NCI-H526 (cell line): ENCODE measurements at regions not wholly inside any gene's neighbourhood (a gene's known extent, or its start where the extent isn't known, plus 50 kb on each side); places are given as distances from the start of the nearest gene placed in this dataset.
A peak's percentile ranks its signal among the peaks of the same experiment; 100 is the strongest.
"Not testable (repeated sequence)": the region's sequence is repeated elsewhere in the genome, so short reads cannot be mapped to it uniquely, and the experiment has no call there.

Experiments
- DNase-seq, 2 experiments: peaks; one replicate each; lab custom pipeline; 2025; lab: John Stamatoyannopoulos, UW

- DNase-seq, result no peak
Measured at GRCh38 chr6:167392631-167393316, 67.9 kb downstream of the TTLL2 start.

- DNase-seq, result no peak
Measured at GRCh38 chr6:167393731-167394130, 68.8 kb downstream of the TTLL2 start.

GRCh38 chr6:167394339-167394738 is 69.5 kb downstream of the TTLL2 start:
- DNase-seq, result no peak

- no peak for DNase-seq
Measured at GRCh38 chr6:167394820-167395219, 69.9 kb downstream of the TTLL2 start.

GRCh38 chr6:167396068-167396658 is 71.3 kb downstream of the TTLL2 start:
- DNase-seq, result peak in 1 of 2 experiments; percentile 13

- peak in 1 of 2 experiments; percentile 46 for DNase-seq
Measured at GRCh38 chr6:167396659-167397490, 72.0 kb downstream of the TTLL2 start.

GRCh38 chr6:167397712-167398111 is 72.8 kb downstream of the TTLL2 start:
- no peak for DNase-seq

GRCh38 chr6:167398214-167399050 is 73.5 kb downstream of the TTLL2 start:
- no peak for DNase-seq

GRCh38 chr6:167399051-167399387 is 74.1 kb downstream of the TTLL2 start:
- DNase-seq, result no peak

GRCh38 chr6:167399599-167399998 is 74.7 kb downstream of the TTLL2 start:
- no peak for DNase-seq

GRCh38 chr6:167400482-167401138 is 75.7 kb downstream of the TTLL2 start:
- DNase-seq, result no peak

GRCh38 chr6:167401525-167402194 is 76.8 kb downstream of the TTLL2 start:
- DNase-seq, result peak; percentile 17 to 77

GRCh38 chr6:167402195-167402686 is 77.4 kb downstream of the TTLL2 start:
- no peak for DNase-seq

GRCh38 chr6:167403427-167403826 is 78.5 kb downstream of the TTLL2 start:
- DNase-seq, result no peak

- no peak for DNase-seq
Measured at GRCh38 chr6:167404385-167405049, 79.6 kb downstream of the TTLL2 start.

GRCh38 chr6:167405778-167406532 is 81.1 kb downstream of the TTLL2 start:
- no peak for DNase-seq

- DNase-seq, result not testable (repeated sequence)
Measured at GRCh38 chr6:167406533-167407238, 81.8 kb downstream of the TTLL2 start.

GRCh38 chr6:167407239-167408064 is 82.6 kb downstream of the TTLL2 start:
- no peak for DNase-seq
